ENCODE measurements at regions not wholly inside any gene's neighbourhood (a gene's known extent, or its start where the extent isn't known, plus 50 kb on each side); places are given as distances from the start of the nearest gene placed in this dataset.

GRCh38 chr5:10073441-10074104 lies 176.1 kb downstream of the ATPSCKMT start:
- TF ChIP-seq KAT7 (CRISPR knock-in tag; IDR thresholded peaks at IDR 0.05; ENCODE audit: borderline replicate concordance) (no peak), CTCF (CRISPR knock-in tag; IDR thresholded peaks at IDR 0.05) (no peak)
- TF ChIP-seq, protein P1, sequence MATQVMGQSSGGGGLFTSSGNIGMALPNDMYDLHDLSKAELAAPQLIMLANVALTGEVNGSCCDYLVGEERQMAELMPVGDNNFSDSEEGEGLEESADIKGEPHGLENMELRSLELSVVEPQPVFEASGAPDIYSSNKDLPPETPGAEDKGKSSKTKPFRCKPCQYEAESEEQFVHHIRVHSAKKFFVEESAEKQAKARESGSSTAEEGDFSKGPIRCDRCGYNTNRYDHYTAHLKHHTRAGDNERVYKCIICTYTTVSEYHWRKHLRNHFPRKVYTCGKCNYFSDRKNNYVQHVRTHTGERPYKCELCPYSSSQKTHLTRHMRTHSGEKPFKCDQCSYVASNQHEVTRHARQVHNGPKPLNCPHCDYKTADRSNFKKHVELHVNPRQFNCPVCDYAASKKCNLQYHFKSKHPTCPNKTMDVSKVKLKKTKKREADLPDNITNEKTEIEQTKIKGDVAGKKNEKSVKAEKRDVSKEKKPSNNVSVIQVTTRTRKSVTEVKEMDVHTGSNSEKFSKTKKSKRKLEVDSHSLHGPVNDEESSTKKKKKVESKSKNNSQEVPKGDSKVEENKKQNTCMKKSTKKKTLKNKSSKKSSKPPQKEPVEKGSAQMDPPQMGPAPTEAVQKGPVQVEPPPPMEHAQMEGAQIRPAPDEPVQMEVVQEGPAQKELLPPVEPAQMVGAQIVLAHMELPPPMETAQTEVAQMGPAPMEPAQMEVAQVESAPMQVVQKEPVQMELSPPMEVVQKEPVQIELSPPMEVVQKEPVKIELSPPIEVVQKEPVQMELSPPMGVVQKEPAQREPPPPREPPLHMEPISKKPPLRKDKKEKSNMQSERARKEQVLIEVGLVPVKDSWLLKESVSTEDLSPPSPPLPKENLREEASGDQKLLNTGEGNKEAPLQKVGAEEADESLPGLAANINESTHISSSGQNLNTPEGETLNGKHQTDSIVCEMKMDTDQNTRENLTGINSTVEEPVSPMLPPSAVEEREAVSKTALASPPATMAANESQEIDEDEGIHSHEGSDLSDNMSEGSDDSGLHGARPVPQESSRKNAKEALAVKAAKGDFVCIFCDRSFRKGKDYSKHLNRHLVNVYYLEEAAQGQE (IDR thresholded peaks at IDR 0.05; ENCODE audit: borderline replicate concordance in 1 of 2, low read depth in 1 of 2, low read length in 2 of 2): no peak
